Activated T-helper 1 cell treated with anti-CD3 and anti-CD28 coated beads, Interleukin-12 subunit alpha, Interleukin-12 subunit beta, Interleukin-2, Interleukin-4 antibody, amounts not matched to agents 30 ng/mL and 10 ng/mL and 1 ng/mL, durations not matched to agents 14 hours and 24 hours and 36 hours (primary cell): ENCODE measurements at regions not wholly inside any gene's neighbourhood (a gene's known extent, or its start where the extent isn't known, plus 50 kb on each side); places are given as distances from the start of the nearest gene placed in this dataset.
"Not testable (repeated sequence)": the region's sequence is repeated elsewhere in the genome, so short reads cannot be mapped to it uniquely, and the experiment has no call there.

Source experiments
- DNase-seq: peaks from one replicate; pipeline ENCODE4 v3.0.0; 2021; ENCODE audit warnings: low spot score
- H3K27ac Mint-ChIP-seq: one replicate; pipeline ENCODE4 v1.8.0; 2021; ENCODE audit warnings: mild to moderate bottlenecking, mixed read lengths
- H3K27me3 Mint-ChIP-seq: one replicate; pipeline ENCODE4 v1.8.0; 2022; ENCODE audit warnings: mild to moderate bottlenecking, moderate library complexity, mixed read lengths; ENCODE audit not compliant: insufficient read depth
- H3K36me3 Mint-ChIP-seq: one replicate; pipeline ENCODE4 v1.8.0; 2021; ENCODE audit warnings: low read depth, mixed read lengths
- H3K4me1 Mint-ChIP-seq: one replicate; pipeline ENCODE4 v1.8.0; 2021; ENCODE audit warnings: low read depth, mixed read lengths
- H3K4me3 Mint-ChIP-seq: one replicate; pipeline ENCODE4 v1.8.0; 2021; ENCODE audit warnings: mild to moderate bottlenecking, moderate library complexity, mixed read lengths
- H3K9me3 Mint-ChIP-seq: one replicate; pipeline ENCODE4 v1.8.0; 2021; ENCODE audit warnings: mixed read lengths
- intact Hi-C: fragments of 100-400 bp; cut with micrococcal nuclease; formaldehyde crosslinking; loops from one replicate; pipeline ENCODE4 v1.15.1; 2024

DNA sequence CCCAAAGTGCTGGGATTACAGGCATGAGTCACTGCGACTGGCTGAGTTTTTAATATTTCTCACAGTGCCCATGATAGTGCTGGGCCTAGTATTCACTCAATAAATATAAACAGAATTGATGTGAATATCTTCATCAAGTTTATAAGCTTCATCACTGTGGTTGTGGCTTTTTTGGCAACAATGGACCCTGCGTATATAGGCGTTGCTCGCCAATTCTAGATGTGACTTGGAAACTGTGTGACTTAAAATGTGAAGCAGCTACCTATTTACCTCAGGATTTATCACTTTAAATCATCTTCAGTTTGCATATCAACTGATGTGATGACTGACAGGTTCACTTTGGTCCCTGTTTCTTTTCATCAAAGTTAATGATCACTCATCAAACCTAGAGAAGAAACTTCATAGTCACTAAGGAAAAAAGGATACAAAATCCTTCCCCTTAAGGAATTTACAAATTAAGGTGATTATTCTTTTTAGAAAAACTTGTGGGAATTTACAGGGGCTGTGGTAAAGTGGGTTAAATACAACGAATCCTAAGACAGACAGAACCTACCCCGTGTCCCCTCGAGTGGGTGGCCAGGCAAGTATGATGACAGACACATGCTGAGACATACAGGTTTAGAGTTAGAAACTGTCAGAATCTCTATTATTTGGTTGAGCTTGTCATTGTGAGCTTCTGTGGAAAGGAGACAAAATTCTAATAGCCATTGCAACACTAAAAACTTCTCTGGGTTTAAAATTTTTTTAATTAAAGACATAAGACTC lies 101.3 kb downstream of the AKAP11 start:
- Mint-ChIP-seq H3K27me3 (no peaks in the 10 kb centered on the region), H3K27ac (peak overlapping the region; percentile 67), H3K36me3 (peaks cover 5% of the 10 kb centered on the region), H3K4me1 (peaks cover 88% of the 10 kb centered on the region), H3K9me3 (peaks cover 10% of the 10 kb centered on the region), H3K4me3 (no peak overlapping the region)
- intact Hi-C loops: loop anchor here (1.0 kb wide), 2 partner anchors 19 to 32 kb away; no protein-coding TSS in a partner anchor
- DNase-seq: no peak

DNA sequence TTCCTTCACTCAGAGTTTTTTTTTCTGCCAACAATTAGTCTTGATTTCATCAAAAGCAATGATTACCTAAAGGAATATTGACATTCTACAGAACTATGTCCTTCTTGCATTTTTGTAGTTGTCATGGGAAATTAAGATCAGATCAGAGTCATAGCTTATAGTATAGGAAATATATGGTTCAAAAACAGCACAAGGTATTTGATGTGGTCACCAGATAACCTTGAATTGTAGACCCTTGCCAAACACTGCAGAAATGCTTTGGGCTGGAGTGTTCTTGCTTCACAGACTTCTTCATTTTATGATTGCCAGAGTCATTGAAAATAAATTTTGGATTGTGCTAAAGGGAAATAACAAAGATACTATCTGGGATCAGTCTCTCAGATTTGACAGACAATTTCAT lies 103.7 kb downstream of the AKAP11 start:
- Mint-ChIP-seq H3K36me3 (peaks cover 5% of the 10 kb centered on the region), H3K9me3 (peaks cover 17% of the 10 kb centered on the region), H3K4me1 (peaks cover 90% of the 10 kb centered on the region), H3K4me3 (no peak overlapping the region), H3K27ac (no peak overlapping the region), H3K27me3 (no peaks in the 10 kb centered on the region)
- no peak for DNase-seq
- intact Hi-C loops: loop anchor here (2.0 kb wide), 1 partner anchor 199 kb away; the partner anchor contains the start of gene TNFSF11

DNA sequence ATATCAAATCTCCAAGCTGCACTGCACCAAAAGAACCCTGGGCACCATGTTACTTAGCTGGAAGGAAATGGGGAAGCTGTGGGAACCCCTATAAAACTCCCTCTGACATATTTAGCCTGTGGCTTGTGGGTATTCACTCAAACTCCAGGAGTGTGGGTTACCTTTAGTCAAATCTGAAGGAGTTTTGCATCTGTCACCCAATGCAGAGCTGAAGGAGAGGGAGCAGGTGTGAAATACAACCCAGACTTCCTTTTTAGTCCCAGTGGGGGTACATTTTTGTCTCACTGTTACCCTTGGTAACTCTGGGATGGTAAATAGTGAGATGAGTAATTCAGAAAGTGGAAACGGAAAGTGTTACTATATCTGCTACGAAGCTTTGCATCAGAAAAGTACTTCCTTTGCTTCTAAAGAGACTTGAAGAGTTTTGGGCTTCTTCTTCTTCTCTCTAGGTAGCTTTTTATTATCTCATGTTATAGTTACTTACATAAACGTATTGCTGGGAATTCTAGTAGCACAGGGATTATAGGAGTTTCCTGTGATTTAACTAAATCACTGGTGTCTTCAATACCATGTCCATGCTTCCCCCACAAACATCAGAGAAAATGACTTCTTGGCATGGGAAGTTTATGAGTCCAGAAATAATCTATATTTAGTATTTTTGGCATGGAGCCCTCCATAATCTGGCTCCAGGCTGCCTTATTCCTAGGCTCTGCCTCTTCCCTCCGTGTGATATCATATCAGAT lies 105.9 kb downstream of the AKAP11 start:
- Mint-ChIP-seq H3K9me3 (peaks cover 13% of the 10 kb centered on the region), H3K27me3 (no peaks in the 10 kb centered on the region), H3K4me1 (peaks cover 82% of the 10 kb centered on the region), H3K36me3 (no peaks in the 10 kb centered on the region), H3K4me3 (peak overlapping the region; percentile 38), H3K27ac (peak overlapping the region; percentile 89)
- intact Hi-C loops: loop anchor here (1.0 to 2.0 kb wide), 11 partner anchors 9 to 197 kb away; partner anchors contain the start of gene TNFSF11
- DNase-seq: peak; percentile 68

GRCh38 chr13:42378383-42378780 lies 106.4 kb downstream of the AKAP11 start:
- Mint-ChIP-seq H3K4me3 (peak overlapping the region; percentile 19), H3K36me3 (no peaks in the 10 kb centered on the region), H3K9me3 (peaks cover 13% of the 10 kb centered on the region), H3K27me3 (no peaks in the 10 kb centered on the region), H3K27ac (peak overlapping the region; percentile 89), H3K4me1 (peaks cover 82% of the 10 kb centered on the region)
- intact Hi-C loops: loop anchor here (1.0 kb wide), 2 partner anchors 15 to 103 kb away; no protein-coding TSS in a partner anchor
- DNase-seq: no peak

DNA sequence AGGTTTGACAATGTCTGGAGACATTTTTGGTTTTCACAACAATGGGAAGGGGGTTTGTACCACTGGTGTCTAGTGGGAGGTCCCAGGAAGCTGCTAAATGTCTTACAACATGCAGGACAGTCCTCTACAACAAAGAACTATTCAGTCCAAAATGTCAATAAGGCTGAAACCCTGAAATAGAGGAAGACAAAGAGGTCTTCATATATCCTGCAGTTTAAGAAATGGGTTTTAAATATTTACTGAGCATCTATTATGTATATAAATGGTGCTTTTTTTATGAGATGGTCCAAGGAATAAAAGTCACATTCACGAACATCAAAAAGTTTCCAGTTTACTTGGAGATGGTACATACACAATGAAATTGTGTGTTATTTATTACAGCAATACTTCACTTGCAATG lies 107.3 kb downstream of the AKAP11 start:
- Mint-ChIP-seq H3K27me3 (no peaks in the 10 kb centered on the region), H3K9me3 (peaks cover 15% of the 10 kb centered on the region), H3K4me1 (peaks cover 84% of the 10 kb centered on the region), H3K4me3 (no peak overlapping the region), H3K27ac (peak overlapping the region; percentile 89), H3K36me3 (peaks cover 2% of the 10 kb centered on the region)
- intact Hi-C loops: no loop called here
- no peak for DNase-seq

GRCh38 chr13:42380420-42381164 lies 108.6 kb downstream of the AKAP11 start:
- H3K36me3 Mint-ChIP-seq: peaks cover 2% of the 10 kb centered on the region
- intact Hi-C loops: no loop called here

DNA sequence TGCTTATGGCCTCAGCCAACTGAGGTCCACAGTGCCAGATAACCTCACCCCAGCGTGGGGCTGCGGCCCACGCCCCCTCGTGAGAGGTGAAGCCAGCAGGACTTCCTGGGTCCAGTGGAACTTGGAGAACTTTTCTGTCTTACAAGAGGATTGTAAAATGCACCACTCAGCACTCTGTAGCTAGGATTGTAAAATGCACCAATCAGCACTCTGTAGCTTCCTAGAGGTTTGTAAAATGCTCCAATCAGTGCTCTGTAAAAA lies 109.1 kb downstream of the AKAP11 start:
- H3K4me1 Mint-ChIP-seq: peaks cover 69% of the 10 kb centered on the region
- H3K36me3 Mint-ChIP-seq: peaks cover 2% of the 10 kb centered on the region
- H3K27me3 Mint-ChIP-seq: no peaks in the 10 kb centered on the region
- H3K4me3 Mint-ChIP-seq: no peak overlapping the region
- no peak for DNase-seq
- intact Hi-C loops: no loop called here
- H3K27ac Mint-ChIP-seq: no peak overlapping the region
- peaks cover 19% of the 10 kb centered on the region for H3K9me3 Mint-ChIP-seq

More at GRCh38 chr13:42380420-42381164, 108.6 kb downstream of the AKAP11 start:
- Mint-ChIP-seq H3K27ac (peak overlapping the region; percentile 59), H3K27me3 (no peaks in the 10 kb centered on the region), H3K4me1 (peaks cover 74% of the 10 kb centered on the region), H3K9me3 (peaks cover 19% of the 10 kb centered on the region), H3K4me3 (peak overlapping the region; percentile 49)
- no peak for DNase-seq

DNA sequence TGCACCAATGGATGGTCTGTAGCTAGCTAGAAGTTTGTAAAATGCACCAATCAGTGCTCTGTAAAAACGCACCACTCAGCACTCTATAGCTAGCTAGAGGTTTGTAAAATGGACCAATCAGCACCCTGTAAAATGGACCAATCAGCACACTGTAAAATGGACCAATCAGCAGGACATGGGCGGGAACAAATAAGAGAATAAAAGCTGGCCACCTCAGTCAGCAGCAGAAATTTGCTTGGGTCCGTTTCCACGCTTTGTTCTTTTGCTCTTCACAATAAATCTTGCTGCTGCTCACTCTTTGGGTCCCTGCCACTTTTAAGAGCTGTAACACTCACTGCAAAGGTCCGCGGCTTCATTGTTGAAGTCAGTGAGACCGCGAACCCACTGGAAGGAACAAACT lies 109.5 kb downstream of the AKAP11 start:
- H3K27ac Mint-ChIP-seq: not testable (repeated sequence)

DNA sequence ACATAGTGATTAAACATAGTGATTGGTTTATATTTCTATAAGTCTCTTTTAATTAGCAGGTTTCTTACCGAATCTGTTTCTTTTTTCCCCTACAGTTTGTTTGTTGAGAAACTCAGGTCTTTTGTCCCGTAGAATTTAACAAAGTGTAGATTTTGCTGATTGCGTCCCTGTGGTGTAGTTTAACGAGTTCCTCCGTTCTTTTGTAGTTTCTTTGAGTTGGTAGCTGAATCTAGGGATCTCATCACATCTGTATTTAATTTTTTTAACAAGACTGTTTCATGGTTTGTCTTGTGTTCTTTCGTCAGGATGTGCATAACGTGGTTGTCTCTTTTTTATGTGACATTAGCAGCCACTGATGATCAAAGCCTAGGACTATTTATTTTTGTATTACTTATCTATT lies 111.1 kb downstream of the AKAP11 start:
- Mint-ChIP-seq H3K9me3 (peaks cover 13% of the 10 kb centered on the region), H3K36me3 (peaks cover 2% of the 10 kb centered on the region), H3K27ac (no peak overlapping the region), H3K27me3 (no peaks in the 10 kb centered on the region), H3K4me1 (peaks cover 60% of the 10 kb centered on the region), H3K4me3 (no peak overlapping the region)
- intact Hi-C loops: no loop called here
- DNase-seq: no peak

More for the DNA sequence above, 109.5 kb downstream of the AKAP11 start:
- Mint-ChIP-seq H3K9me3 (peaks cover 19% of the 10 kb centered on the region), H3K4me1 (peaks cover 66% of the 10 kb centered on the region)
- intact Hi-C loops, H3K27me3 Mint-ChIP-seq, DNase-seq, H3K36me3 Mint-ChIP-seq, H3K4me3 Mint-ChIP-seq: not testable (repeated sequence)

DNA sequence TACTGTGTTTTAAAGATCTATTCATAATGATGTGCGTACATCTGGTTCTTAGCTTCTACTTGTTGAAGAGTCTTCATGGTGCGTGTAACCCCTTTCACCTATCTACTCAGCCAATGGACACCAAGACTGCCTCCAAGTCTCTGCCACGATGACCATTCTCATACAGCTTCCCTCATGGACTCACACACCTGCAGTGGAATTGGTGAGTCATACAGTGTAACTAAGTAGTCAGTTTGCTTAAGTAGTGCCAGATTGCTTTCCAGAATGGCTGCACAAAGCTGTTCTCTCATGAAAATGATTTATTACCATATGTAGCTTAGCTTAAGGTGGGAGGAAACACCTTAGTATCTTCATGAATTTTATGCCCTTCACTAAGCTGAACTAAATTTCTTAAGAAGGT lies 112.3 kb downstream of the AKAP11 start:
- Mint-ChIP-seq H3K27ac (peak overlapping the region; percentile 62), H3K4me3 (no peak overlapping the region), H3K27me3 (no peaks in the 10 kb centered on the region), H3K4me1 (peaks cover 57% of the 10 kb centered on the region), H3K36me3 (peaks cover 3% of the 10 kb centered on the region), H3K9me3 (peaks cover 9% of the 10 kb centered on the region)
- DNase-seq: no peak
- intact Hi-C loops: no loop called here

DNA sequence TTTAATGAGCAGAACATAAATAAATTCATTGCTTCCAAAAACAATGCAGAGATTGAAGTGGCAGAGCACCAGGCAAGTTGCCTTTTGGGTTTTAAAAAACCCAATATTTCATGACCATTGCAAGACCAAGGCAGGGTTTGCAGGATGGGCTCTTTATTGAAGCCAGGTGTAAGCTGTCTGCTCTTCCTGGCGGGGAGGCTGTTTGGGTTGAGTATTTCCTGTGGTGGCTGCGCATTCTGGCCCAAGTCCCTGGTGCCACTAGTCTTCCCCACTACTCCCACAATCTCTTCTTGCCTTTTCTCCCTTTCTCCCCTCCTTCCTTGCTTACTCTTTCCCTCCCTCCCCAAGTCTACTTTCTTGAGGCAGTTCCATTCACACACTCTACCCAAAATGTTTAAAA lies 116.4 kb downstream of the AKAP11 start:
- H3K27ac Mint-ChIP-seq: peak overlapping the region; percentile 60
- H3K27me3 Mint-ChIP-seq: no peaks in the 10 kb centered on the region
- intact Hi-C loops: no loop called here
- peaks cover 61% of the 10 kb centered on the region for H3K4me1 Mint-ChIP-seq
- H3K36me3 Mint-ChIP-seq: peaks cover 7% of the 10 kb centered on the region
- peaks cover 9% of the 10 kb centered on the region for H3K9me3 Mint-ChIP-seq
- no peak for DNase-seq
- no peak overlapping the region for H3K4me3 Mint-ChIP-seq

DNA sequence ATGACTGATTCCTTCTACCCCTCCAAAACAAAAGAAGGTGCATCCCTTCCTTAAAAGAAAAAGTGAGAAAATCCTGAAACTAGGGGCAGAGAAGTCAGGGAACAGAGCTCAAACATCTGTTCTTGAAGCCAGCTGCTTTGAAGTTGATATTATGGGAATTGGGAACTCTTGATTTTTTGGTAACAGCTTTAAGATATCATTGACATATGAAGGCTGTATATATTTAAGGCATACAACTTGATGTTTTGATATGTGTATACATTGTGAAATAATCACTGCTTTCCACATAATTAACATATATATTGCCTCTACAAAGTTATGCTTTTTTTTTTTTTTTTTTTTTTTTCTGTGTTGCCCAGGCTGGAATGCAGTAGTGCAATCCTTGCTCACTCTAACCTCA lies 117.1 kb downstream of the AKAP11 start:
- Mint-ChIP-seq H3K27me3 (no peaks in the 10 kb centered on the region), H3K4me3 (no peak overlapping the region), H3K9me3 (peaks cover 9% of the 10 kb centered on the region), H3K36me3 (peaks cover 7% of the 10 kb centered on the region), H3K27ac (no peak overlapping the region), H3K4me1 (peaks cover 61% of the 10 kb centered on the region)
- no peak for DNase-seq
- intact Hi-C loops: no loop called here
